HepG2 (cell line): ENCODE measurements at regions not wholly inside any gene's neighbourhood (a gene's known extent, or its start where the extent isn't known, plus 50 kb on each side); places are given as distances from the start of the nearest gene placed in this dataset.

Source experiments
- MBD4 ChIP-seq: IDR thresholded peaks from 2 replicates; pipeline ENCODE4 v1.6.1; 2012; ENCODE audit warnings: low read length, inconsistent platforms, borderline replicate concordance
- TF ChIP-seq, protein P1 (sequence below): IDR thresholded peaks from 2 replicates; pipeline ENCODE4 v1.6.1; 2016; ENCODE audit warnings: low read depth, control low read depth

GRCh38 chr6:106745824-106746582 lies 116.6 kb downstream of the QRSL1 start:
- no peak for TF ChIP-seq MBD4
- TF ChIP-seq, protein P1, sequence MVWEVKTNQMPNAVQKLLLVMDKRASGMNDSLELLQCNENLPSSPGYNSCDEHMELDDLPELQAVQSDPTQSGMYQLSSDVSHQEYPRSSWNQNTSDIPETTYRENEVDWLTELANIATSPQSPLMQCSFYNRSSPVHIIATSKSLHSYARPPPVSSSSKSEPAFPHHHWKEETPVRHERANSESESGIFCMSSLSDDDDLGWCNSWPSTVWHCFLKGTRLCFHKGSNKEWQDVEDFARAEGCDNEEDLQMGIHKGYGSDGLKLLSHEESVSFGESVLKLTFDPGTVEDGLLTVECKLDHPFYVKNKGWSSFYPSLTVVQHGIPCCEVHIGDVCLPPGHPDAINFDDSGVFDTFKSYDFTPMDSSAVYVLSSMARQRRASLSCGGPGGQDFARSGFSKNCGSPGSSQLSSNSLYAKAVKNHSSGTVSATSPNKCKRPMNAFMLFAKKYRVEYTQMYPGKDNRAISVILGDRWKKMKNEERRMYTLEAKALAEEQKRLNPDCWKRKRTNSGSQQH: no peak
